GM19351 (cell line): ENCODE measurements at regions not wholly inside any gene's neighbourhood (a gene's known extent, or its start where the extent isn't known, plus 50 kb on each side); places are given as distances from the start of the nearest gene placed in this dataset.
"Not testable (repeated sequence)": the region's sequence is repeated elsewhere in the genome, so short reads cannot be mapped to it uniquely, and the experiment has no call there.

Experiments
- ATAC-seq: cut with Tn5 transposase; IDR thresholded peaks from one replicate; pipeline ENCODE4 v1.9.1; 2021; ENCODE audit warnings: mild to moderate bottlenecking, moderate library complexity; ENCODE audit not compliant: unreplicated experiment

DNA sequence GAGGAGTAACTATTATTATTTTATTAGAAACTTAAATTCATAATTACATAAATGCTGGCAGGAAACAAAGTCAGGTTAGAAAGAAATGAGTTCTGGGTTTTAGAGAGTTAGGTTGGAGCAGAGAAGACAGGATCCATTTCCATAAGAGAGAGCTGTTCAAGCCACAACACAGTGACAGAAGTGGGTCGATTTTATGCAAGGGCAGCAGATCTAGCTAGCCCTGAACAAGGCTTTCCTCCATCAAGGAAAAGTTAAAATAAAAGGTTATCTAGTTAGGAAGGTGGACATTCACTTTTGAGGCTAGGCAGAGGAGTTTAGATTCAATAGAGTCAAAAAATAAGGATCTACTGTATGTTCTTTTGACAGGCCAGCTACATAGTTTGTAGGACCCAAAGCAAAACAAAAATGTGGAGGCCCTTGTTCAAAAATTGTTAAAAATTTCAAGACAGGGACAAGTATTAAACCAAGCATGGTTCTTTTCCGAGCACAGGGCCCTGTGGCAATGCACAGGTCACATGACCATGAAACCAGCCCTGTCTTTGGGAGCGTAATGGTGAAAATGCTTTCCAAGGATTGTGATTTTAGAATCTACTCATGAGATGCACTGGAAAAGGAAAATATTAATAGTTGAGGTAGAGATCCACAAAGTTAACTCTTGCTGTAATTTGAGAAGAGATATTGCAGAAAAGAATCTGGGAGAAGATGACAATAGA is 91.2 kb upstream of the CREB1 start:
- no peak for ATAC-seq

DNA sequence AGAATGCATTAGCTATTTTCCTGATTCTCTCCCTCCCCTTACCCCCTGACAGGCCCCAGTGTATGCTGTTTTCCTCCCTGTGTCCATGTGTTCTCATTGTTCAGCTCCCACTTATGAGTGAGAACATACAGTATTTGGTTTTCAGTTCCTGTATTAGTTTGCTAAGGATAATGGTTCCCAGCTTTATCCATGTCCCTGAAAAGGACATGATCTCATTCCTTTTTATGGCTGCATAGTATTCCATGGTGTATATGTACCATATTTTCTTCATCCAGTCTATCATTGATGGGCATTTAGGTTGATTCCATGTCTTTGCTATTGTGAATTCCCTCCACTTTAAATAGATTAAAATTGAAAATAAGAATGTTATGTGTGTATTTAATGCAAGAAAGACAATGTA is 89.9 kb upstream of the CREB1 start:
- ATAC-seq: not testable (repeated sequence)

DNA sequence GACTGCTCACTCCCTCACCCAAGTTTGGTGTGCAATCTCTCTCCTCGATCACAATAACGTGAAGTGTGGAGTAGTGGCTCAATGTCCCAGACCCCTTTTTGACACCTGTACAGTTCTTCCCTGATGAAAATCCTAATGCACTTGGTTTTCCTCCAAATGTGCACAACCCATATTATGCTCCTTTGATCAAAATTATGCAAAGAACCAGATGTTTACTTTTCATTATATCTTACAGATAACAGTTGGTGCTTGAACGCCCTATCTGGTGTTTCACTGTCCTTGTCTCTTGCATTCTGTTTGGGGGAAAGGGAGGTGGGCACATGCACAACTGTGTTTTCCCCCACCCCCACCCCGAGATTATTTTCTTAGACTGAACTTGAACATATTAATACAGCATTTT is 85.0 kb upstream of the CREB1 start:
- no peak for ATAC-seq

DNA sequence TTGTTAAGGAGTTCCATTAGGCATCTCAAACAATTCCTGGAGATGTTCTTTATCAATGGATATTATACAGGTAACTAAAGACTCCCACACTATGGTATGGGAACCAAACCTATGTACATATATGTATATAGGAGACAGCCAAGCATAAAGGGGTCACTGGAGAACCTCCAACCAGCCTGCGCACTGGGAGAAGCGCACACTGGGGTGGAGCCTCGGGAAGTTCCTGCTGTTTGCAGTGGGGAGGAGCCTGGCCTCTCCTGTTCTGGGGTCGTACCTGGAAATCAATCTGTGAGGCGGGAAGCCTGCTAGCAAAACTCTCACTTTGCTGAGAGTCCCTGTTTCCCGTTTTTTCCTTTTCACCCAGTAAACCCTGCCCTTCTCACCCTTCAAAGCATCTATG is 83.1 kb upstream of the CREB1 start:
- no peak for ATAC-seq

DNA sequence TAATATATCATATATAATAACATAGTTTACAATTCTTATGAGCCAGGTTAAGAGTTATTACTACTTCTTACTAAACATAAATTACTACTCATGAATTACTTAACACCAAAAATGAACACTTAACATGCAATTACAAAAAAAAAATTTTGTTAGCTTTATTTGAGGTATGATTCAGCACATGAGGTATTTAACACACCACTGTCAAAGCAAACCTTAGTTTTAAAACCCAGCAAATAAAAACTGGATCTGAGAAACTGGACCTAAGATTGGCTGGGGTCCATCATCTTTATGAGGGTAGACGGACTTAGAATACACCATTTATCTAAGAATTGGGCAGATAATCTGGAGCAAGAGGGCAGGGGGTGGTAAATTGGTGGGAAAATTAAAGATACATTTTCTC is 81.8 kb upstream of the CREB1 start:
- ATAC-seq: no peak

DNA sequence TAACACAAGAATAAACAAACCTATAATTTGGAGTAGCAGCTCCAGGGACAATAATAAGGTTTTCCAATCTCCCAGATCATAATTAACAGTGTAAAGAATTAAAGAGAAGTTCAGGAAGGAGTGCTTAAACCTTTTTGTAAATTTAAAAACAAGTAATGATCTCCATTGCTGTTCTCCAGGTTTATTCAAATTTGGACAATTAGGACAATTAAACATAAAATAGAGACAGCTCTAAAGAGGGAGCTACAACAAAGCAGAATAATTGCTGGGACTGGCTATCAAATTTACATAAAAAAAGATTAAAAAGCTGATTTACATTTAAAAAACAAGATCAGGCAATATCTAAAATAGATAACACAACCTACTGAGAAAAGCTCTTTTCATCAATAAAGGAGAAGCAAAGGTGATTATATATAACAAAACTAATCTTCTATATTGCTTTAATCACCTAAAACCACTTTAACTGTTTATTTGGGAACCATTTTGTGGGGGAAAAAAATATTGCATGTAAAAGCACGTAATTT is 80.1 kb upstream of the CREB1 start:
- ATAC-seq: no peak

DNA sequence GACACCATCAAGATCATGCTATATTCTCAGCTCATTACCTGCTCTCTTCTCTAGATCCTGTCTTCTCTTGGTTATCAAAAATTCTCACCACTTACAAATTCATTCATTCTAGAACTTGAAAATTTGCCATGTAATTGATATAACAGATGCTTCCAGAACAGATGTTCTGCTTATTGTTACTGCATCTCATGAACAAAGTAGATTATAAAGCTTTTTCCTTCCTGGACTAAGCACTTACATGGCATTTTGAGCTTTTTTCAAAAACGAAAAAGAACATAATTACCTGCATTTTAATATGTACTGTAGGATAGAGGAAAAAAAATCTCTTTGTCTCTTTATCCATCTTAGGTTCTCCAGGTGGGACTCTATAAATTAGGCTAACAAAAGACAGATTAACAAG is 79.6 kb upstream of the CREB1 start:
- no peak for ATAC-seq

DNA sequence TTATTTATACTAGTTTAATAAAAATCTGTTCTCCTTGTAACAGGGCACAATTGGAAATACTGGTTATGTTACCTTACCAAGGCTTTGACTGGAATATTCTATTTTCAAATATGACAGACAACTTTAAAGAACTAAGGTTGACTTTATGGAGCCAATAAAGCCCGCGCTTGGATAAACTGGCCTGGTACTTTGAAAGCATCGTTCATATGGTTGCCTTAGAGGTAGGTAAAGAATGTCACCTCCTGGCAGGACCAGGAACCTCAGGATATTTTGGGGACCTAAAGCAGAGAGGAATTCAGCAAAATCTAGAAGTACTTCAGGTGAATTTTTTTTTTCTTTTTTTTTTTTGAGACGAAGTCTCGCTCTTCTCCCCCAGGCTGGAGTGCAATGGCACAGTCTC is 71.2 kb upstream of the CREB1 start:
- ATAC-seq: no peak

DNA sequence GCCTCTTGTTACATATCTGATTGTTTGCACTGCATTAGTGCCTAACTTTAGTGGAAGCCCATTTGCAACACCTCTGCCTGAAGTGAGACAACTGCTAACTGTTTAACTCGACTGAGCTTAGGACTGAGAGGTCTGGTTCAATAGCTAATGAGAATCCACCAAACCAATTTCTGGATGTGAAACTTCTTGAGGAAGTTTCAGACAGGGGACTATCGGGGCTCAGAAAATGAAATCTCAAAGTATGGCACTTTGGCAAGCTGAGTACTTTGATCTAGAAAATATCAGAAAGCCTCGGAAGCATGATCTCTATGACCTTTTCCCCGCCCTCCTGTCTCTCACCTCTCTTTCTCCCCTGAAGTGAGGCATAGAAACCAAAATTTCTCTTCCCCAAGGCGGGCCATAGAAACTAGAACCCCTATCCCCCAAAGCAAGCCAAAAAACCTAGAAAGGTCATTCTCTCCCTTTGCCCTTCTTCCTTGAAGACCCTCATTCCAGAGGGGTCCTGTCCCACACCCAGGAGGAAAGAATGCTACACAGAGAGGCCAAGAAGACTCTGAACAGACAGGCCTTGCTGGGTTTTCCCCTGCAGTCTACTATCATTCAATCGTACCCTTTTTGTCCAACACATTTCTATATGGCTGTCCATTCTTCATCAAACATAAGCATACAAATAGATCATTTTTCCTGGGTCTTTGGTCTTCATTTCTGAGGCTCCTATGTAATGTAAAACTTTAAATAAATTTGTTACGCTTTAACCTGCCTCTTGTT is 69.6 kb upstream of the CREB1 start:
- ATAC-seq: no peak

DNA sequence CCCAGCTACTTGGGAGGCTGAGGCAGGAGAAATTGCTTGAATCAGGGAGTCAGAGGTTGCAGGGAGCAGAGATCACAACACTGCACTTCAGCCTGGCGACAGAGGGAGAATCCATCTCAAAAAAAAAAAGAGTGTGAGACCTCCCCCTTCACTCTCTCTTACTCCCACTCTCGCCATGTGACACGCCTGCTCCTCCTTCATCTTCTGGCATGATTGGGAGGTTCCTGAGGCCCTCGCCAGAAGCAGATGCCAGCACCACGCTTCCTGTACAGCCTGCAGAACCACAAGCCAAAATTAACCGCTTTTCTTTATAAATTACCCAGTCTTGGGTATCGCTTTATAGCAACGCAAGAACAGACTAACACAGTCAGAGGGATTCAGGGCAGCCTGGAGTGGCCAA is 66.3 kb upstream of the CREB1 start:
- no peak for ATAC-seq

DNA sequence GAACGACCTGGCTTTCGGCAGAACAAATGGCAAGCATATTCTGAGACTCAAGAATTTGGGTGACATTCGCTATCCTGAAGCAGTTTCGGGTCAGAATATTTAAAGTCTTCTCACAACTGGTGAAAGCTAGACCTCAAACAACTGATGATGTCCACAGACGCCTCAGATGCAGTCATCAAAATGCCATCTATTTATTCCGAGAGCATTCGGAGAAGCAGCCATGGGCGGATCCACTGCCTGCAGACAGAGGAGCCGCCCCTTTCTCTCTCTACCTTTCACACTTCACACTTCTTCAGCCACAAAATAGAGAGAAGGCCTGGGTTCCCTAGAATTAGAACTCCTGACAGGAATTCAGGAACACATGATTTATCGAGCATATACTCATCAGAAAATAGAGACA is 65.8 kb upstream of the CREB1 start:
- ATAC-seq: no peak

DNA sequence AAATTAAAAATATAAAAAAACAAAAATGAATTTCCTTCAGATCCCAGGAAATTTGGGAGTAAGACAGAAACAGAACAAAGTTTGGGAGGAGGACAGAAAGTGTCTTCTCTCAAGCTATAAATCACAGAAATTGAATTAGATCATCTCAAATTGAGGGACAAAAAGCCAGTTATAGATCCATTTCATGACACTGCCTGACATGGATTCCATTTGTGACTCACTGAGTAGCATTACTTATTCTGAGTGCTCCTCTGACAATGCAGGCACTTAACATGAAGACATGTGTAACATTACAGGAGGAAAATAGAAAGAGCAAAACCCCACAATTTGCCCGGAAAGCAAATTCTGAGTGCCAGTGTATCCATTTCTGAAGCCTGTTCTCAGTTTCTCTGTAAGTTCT is 63.9 kb upstream of the CREB1 start:
- ATAC-seq: no peak

DNA sequence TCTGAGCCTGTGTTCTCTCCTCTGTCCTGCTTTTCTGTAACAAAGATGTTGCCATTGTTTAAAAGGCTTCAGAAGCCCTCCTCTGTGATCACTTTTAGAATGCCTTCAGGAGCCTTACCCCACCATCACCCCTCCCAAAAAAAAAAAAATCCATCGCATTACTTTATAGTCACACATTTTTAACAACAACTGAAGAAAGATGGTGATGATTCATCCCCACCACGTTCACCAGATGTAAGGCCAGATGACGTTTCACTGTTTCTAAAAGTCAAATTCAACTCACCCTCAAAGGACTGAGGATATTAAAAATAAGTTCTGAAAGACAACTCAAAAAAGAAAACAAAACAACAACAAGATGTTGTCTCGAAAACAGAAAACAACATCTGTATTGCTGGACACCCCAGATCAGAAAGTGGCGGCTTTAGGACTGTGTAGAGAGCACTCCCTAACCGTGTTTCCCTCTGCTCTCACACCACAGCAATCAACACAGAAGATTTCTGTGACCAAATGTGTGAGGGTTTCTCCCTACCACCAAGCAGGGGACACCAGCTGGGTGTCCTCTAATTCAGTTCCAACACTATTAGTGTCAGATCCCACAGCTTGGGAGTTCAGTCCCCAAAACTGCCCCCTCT is 61.9 kb upstream of the CREB1 start:
- ATAC-seq: peak; percentile 69

DNA sequence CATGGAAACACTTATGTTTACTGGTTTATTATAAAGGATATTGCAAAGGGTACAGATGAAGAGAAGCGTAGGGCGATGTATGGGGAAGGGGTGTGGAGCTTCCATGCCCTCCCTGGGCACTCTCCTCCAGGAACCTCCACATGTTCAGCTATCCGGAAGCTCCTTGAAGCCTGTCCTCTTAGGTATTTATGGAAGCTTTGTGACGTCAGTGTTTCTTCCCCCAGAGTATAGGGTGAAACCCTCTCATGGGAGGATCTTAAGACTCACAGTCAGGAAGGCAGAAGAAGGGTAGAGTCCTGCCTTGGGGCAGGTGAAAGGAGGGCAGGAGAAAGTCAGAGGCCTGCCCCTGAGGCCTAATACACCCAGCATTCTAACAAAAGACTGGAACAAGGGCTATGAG is 61.3 kb upstream of the CREB1 start:
- no peak for ATAC-seq

DNA sequence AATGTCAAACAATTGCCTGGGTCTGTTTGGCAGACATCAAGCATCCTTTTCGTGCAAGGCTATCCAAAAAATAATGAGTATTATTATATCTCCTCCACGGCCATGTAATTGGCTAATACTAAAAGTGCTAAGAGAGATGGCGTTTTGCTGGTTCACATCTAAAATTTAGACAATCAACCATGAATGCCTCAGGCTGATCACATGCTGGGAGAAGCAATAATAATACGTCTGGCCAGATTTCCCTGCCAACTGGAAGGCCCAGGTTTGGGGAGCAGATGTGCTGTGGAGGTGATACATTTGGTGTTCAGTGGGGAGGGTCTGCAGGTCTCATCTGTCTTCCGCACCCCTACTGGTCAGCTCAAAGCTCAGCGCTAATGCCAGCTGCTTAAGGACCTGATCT is 60.3 kb upstream of the CREB1 start:
- no peak for ATAC-seq

DNA sequence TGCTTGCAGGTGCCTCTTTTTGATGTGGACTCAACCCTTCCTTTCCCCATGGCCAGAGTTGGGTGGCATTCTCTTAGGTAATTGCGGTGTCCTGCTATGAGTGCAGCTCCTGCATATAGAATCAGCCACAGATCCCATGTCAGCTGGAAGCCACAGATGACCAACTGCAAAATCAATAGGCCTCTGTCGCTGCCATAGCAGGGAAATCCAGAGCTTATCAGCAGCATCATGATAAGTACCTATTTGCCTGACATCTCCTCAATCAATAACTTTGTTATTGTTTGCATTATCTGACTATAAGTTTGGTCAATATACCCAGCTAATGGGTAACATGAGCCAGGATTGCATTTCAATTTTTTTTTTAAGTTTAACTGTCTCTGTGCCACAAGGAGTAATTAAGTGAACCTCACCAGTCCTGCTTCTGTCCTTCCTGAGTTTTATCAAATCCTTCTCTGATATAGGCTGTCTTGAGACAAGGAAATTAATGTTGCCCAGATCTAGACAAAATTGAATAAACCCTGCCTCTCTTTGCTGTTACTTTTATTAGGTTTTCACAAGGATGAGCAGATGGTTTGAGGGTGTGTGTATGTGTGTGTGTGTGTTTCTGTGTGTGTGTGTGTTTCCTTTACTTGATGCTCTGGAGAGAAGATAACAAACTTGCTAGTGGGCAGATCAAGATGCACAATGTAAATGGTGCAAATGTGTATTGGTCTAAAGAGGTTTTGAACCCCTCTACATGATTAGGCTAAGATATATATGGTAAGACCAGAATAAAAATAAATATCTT is 59.6 kb upstream of the CREB1 start:
- ATAC-seq: no peak

DNA sequence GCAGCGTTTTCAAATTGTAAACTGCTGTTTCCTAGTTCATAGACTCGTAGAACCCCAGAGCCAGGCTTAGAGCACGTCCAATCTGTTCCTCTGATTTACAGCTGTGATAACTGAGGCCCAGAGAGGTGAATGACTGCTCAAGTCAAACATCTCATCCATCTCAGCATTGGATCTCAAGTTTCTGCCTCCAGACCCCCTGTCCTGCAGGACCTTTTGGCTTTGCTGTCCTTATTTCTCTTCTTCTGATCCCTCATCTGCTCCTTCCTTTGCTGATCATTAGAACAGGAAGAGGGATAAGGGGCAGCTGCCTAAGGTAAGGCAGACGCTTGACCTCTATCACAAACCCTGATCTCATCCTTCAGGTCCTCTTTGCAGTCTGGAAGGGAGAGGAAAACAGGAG is 58.5 kb upstream of the CREB1 start:
- no peak for ATAC-seq

DNA sequence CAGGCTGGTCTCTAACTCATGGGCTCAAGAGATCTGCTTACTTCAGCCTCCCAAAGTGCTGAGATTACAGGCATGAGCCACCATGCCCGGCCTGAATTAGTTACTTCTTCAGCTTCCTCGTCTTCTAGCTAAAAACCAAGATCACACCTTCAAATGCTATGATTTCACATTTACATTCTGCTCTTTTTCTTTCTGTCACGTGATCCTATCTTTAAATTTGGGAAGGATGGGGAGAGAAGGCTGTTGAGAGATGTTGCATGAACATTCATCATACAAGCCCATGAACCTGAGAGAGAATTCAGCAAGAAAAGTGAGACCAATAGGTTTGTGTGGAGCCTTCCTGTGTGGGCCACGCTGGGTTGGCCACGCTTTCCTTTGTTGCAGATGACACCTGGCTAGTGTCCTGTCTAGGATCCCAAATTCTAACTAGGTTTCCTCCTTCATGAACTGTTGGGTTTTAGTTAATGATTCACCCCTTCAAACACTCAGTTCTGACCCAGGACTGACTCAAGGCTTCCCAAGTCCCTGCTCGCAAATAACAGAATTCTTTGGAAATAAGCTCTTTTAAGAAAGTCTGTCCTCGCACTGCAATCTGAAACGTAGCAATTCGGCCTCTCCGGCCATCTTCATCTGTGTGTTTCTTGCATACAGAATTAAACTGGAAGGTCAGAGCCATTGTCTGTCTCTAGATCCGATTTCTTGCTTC is 57.3 kb upstream of the CREB1 start:
- ATAC-seq: no peak

DNA sequence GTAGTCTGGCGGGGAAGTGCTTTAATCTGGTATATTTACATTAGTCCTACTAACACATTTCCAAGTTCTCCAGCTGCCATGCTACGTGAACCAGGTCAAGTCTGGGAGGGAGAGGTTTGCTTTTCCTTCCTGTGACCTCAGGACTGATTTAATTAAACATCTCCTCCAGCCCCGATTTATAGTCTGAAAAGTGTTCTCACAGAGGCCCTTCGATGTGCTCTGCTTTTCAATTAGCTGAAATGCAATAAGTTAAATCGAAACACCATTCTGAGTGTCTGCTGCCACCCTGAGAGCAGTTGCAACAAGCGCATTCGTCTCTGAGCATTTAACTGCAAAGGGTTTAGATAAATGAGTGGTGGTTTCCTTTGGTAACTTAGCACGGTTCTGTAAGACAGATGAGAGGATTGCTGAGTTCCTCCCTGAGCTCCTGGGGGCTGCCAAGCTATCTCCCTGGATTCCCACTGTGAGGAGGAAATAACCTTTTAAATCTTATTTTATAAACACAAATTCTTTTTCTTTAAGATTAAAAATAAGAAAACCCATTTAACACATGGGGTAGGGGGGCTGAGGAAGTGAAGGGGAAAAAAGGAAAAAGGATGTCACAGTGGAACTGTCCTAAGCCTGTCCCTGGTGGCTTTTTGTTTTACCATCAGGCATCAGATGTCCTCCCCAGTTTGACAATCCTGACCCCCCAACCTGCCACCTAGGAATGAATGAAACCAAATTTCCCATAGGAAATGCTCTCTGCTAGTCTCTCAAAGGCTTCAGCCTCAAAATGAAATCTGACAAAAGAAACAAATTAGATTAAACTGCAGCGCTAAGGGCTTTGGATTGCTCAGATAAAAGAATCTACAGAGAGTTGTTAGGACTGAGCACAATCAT is 56.5 kb upstream of the CREB1 start:
- ATAC-seq: peak; percentile 85

DNA sequence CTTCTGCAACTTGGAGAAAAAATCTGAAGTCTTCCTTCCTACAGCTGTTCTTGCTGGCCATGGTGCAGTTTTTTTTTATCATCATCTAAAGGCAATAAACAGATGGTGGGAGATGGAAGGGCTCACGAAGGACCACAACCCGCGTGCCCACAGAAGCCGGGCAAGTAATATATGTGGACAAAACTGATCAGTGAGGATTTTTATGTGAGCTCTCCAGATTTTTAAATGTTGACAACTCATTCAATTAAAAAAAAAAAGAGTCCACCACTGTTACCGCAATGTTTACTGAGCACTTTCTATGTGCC is 55.9 kb upstream of the CREB1 start:
- ATAC-seq: no peak
